Heart left ventricle (tissue), 16 donors: ENCODE measurements at regions not wholly inside any gene's neighbourhood (a gene's known extent, or its start where the extent isn't known, plus 50 kb on each side); places are given as distances from the start of the nearest gene placed in this dataset.

Experiments
- ATAC-seq, 4 donors: fragments of 200-7000 bp; cut with Tn5 transposase; one replicate each; pipeline ENCODE4 v1.9.1; 2020 to 2022; ENCODE audit warnings: moderate library complexity in 4 of 4, mild to moderate bottlenecking in 3 of 4, moderate number of reproducible peaks in 1 of 4
- DNase-seq, 5 donors: peaks; one replicate each; pipeline ENCODE4 v3.0.0-alpha.2; 2020
- H3K27ac ChIP-seq, 12 donors: fragments of 200-600 bp; sonication (generic) in 4 of 12; one replicate each; pipeline versions ENCODE4 v1.5.0 to v1.8.0; 2016 to 2022; ENCODE audit warnings: mild to moderate bottlenecking in 2 of 12
- H3K27me3 ChIP-seq, 9 donors: fragments of 200-600 bp; sonication (generic) in 2 of 9; one replicate each; pipeline versions ENCODE4 v1.5.1 to v1.8.0; 2016 to 2022; ENCODE audit warnings: mild to moderate bottlenecking in 3 of 9
- H3K36me3 ChIP-seq, 9 donors: fragments of 200-600 bp; sonication (generic) in 2 of 9; one replicate each; pipeline versions ENCODE4 v1.5.0 to v1.8.0; 2018 to 2022; ENCODE audit warnings: mild to moderate bottlenecking in 2 of 9
- H3K4me1 ChIP-seq, 12 donors: fragments of 200-600 bp; sonication (generic) in 4 of 12; one replicate each; pipeline versions ENCODE4 v1.5.0 to v1.8.0; 2016 to 2022; ENCODE audit warnings: mild to moderate bottlenecking in 3 of 12
- H3K4me3 ChIP-seq, 12 donors: fragments of 200-600 bp; sonication (generic) in 4 of 12; one replicate each; pipeline versions ENCODE4 v1.5.0 to v1.8.0; 2017 to 2022; ENCODE audit warnings: mild to moderate bottlenecking in 9 of 12, moderate library complexity in 4 of 12
- H3K9me3 ChIP-seq, 12 donors: fragments of 200-600 bp; sonication (generic) in 4 of 12; one replicate each; pipeline versions ENCODE4 v1.5.0 to v1.8.0; 2016 to 2022; ENCODE audit warnings: mild to moderate bottlenecking in 1 of 12
- CTCF ChIP-seq, 12 donors: fragments of 200-600 bp; sonication (generic) in 4 of 12; IDR thresholded peaks; one replicate each; pipeline versions ENCODE4 v1.5.0 to v1.8.0; 2018 to 2022; ENCODE audit warnings: antibody characterized with exemption in 12 of 12, mild to moderate bottlenecking in 5 of 12
- POLR2A ChIP-seq, 2 donors: fragments of 450-650 bp; IDR thresholded peaks; one replicate each; pipeline ENCODE4 v1.6.1; 2017; ENCODE audit warnings: antibody characterized with exemption in 2 of 2, mild to moderate bottlenecking in 2 of 2, moderate library complexity in 2 of 2
- WGBS, 4 donors: extraction: QIAGEN DNeasy Blood & Tissue Kit in 2 of 4; methylation state at CpG; one replicate each; pipeline versions ENCODE4 v1.1.5 to v1.1.7; 2013 to 2018; 5-methylcytosine and 5-hydroxymethylcytosine counted together
- intact Hi-C, 10 donors: fragments of 100-400 bp; cut with DNase I; formaldehyde crosslinking; loops; one replicate each; pipeline versions ENCODE4 v1.11.1 to v1.14.2; 2022
- donor health status: ischemic (EF 13 %, LVEDD 7.1; RV severe dilation, severe dysfunction).
- donor health status: healthy with polysubstance abuse.
- donor health status: DM: no; HTN: yes; CAD: no.
- donor health status: DM: no; HTN: no; CAD: no.
- donor health status: ischemic (EF 25% LVEDD 6.9; RV normal size, moderate dysfunction).
- donor health status: ischemic (EF 25% LVEDD 5.7; RV mildly dilated, moderate dysfunction).
- donor health status: healthy.
- donor health status: DM: yes; HTN: yes; CAD: no.
- donor health status: ischemic (EF 35%, LVEDD 5.7; RV mildly dilated, moderate dysfunction).
- donor health status: nonischemic (EF 11% LVEDD 7.7; RV severe dilation, severe dysfunction).
- donor health status: DM: yes; HTN: yes; CAD: no.
- donor health status: PGD.
- donor health status: ischemic (EF 29% LVEDD 5.4; RV normal size, mild dysfunction).
- donor health status: nonischemic (EF 23%, LVEDD 6.1; RV moderate dilation, normal function).

DNA sequence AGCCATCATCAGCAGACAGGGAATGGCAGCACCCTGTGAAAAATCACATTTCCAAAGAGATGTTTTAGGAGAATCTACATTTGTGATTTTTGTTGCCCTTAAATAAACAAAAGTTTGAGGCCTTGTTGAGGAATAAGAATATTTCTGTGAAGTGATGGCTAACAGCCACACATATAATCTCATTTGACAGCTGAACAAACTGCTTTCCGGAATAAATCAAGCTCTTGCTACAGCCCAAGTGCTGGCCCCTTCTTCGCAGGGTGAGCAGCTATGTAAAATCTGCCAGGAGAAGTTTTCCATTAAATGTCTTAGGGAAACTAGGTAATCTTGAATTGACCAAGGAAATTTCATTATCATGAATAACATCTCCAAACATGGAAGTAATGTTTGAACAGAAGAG, 106.4 kb upstream of the GPM6B start:
- Histone ChIP-seq H3K4me3 (no peak overlapping the region), H3K27ac (no peak overlapping the region), H3K4me1 (no peaks in the 10 kb centered on the region), H3K27me3 (peaks cover 0 to 30% (median 0%) of the 10 kb centered on the region in 9 donors), H3K36me3 (no peaks in the 10 kb centered on the region), H3K9me3 (no peaks in the 10 kb centered on the region)
- 61 to 73% (median 71%) methylated on average over 2 of the region's 2 CpGs for WGBS, 4 donors
- intact Hi-C loops: no loop called here
- TF ChIP-seq POLR2A (IDR thresholded peaks at IDR 0.05) (no peak), CTCF (IDR thresholded peaks at IDR 0.05) (no peak)
- DNase-seq (no peak), ATAC-seq (no peak)

GRCh38 chrX:13917507-13917906, 100.6 kb upstream of the GPM6B start:
- no peak for ATAC-seq
- H3K36me3 ChIP-seq: no peaks in the 10 kb centered on the region
- no peak for TF ChIP-seq CTCF (IDR thresholded peaks at IDR 0.05)
- no peak for TF ChIP-seq POLR2A (IDR thresholded peaks at IDR 0.05)
- DNase-seq: no peak
- no peak overlapping the region for H3K27ac ChIP-seq
- H3K9me3 ChIP-seq: no peaks in the 10 kb centered on the region
- 70 to 87% (median 77%) methylated on average over 2 of the region's 2 CpGs for WGBS, 4 donors
- H3K27me3 ChIP-seq: peaks cover 0 to 43% (median 0%) of the 10 kb centered on the region in 9 donors
- intact Hi-C loops: no loop called here
- H3K4me3 ChIP-seq: no peak overlapping the region
- H3K4me1 ChIP-seq: no peaks in the 10 kb centered on the region

GRCh38 chrX:13911586-13911985, 94.7 kb upstream of the GPM6B start:
- no peak overlapping the region for H3K27ac ChIP-seq
- WGBS, 4 donors: 43 to 60% (median 60%) methylated on average over 1 of the region's 1 CpG
- H3K9me3 ChIP-seq: no peaks in the 10 kb centered on the region
- ATAC-seq: no peak
- peaks cover 0 to 23% (median 0%) of the 10 kb centered on the region in 9 donors for H3K27me3 ChIP-seq
- intact Hi-C loops: no loop called here
- DNase-seq: no peak
- TF ChIP-seq POLR2A (IDR thresholded peaks at IDR 0.05) (no peak), CTCF (IDR thresholded peaks at IDR 0.05) (no peak)
- H3K36me3 ChIP-seq: no peaks in the 10 kb centered on the region
- H3K4me1 ChIP-seq: no peaks in the 10 kb centered on the region
- H3K4me3 ChIP-seq: no peak overlapping the region

- no peak overlapping the region for H3K4me3 ChIP-seq
- no peak for ATAC-seq
- TF ChIP-seq POLR2A (IDR thresholded peaks at IDR 0.05) (no peak), CTCF (IDR thresholded peaks at IDR 0.05) (no peak)
- no peak for DNase-seq
- WGBS, 4 donors: 23 to 53% (median 35%) methylated on average over 1 of the region's 1 CpG
- H3K27ac ChIP-seq: no peak overlapping the region
- peaks cover 0 to 14% (median 0%) of the 10 kb centered on the region in 9 donors for H3K27me3 ChIP-seq
- intact Hi-C loops: loop anchor here in 1 of 10 donors (10.0 kb wide), 1 partner anchor 129 kb away; no protein-coding TSS in a partner anchor
- H3K9me3 ChIP-seq: no peaks in the 10 kb centered on the region
- H3K4me1 ChIP-seq: no peaks in the 10 kb centered on the region
- H3K36me3 ChIP-seq: no peaks in the 10 kb centered on the region
These were observed 89.2 kb upstream of the GPM6B start for GRCh38 chrX:13906093-13906492.
